H9 (cell line): ENCODE measurements at regions not wholly inside any gene's neighbourhood (a gene's known extent, or its start where the extent isn't known, plus 50 kb on each side); places are given as distances from the start of the nearest gene placed in this dataset.

ENCODE experiments used
- DNase-seq: peaks from one replicate; pipeline ENCODE4 v3.0.0-alpha.2; 2017
- H2AFZ ChIP-seq: one replicate; pipeline ENCODE4 v1.6.1; 2013; ENCODE audit warnings: mild to moderate bottlenecking, low read length, control low read depth, moderate library complexity
- H2AK5ac ChIP-seq: 2 replicates; pipeline ENCODE4 v1.6.1; 2013; ENCODE audit warnings: low read length, control low read depth, mixed read lengths; ENCODE audit not compliant: insufficient read length
- H2BK120ac ChIP-seq: one replicate; pipeline ENCODE4 v1.6.1; 2013; ENCODE audit warnings: low read depth, mild to moderate bottlenecking, low read length, control low read depth, inconsistent platforms; ENCODE audit not compliant: poor library complexity, severe bottlenecking
- H2BK12ac ChIP-seq: 2 replicates; pipeline ENCODE4 v1.6.1; 2013; ENCODE audit warnings: low read length, control low read depth, mixed read lengths, low read depth; ENCODE audit not compliant: insufficient read length
- H2BK15ac ChIP-seq: 2 replicates; pipeline ENCODE4 v1.6.1; 2013; ENCODE audit warnings: low read depth, low read length, control low read depth
- H2BK20ac ChIP-seq: one replicate; pipeline ENCODE4 v1.6.1; 2013; ENCODE audit warnings: low read depth, mild to moderate bottlenecking, low read length, control low read depth, inconsistent platforms; ENCODE audit not compliant: poor library complexity, severe bottlenecking
- H2BK5ac ChIP-seq: 2 replicates; pipeline ENCODE4 v1.6.1; 2013; ENCODE audit warnings: low read length, control low read depth, mixed read lengths; ENCODE audit not compliant: insufficient read length
- H3K14ac ChIP-seq: 2 replicates; pipeline ENCODE4 v1.6.1; 2013; ENCODE audit warnings: low read length, control low read depth; ENCODE audit not compliant: insufficient read depth
- H3K18ac ChIP-seq: 2 replicates; pipeline ENCODE4 v1.6.1; 2013; ENCODE audit warnings: low read depth, mild to moderate bottlenecking, mixed read lengths, low read length, control low read depth; ENCODE audit not compliant: insufficient read length
- H3K23ac ChIP-seq: 2 replicates; pipeline ENCODE4 v1.6.1; 2013; ENCODE audit warnings: low read length, control low read depth, mixed read lengths, low read depth; ENCODE audit not compliant: insufficient read length
- H3K23me2 ChIP-seq: 2 replicates; pipeline ENCODE4 v1.6.1; 2013; ENCODE audit warnings: low read depth, mild to moderate bottlenecking, mixed read lengths, low read length, control low read depth; ENCODE audit not compliant: insufficient read length, poor library complexity, severe bottlenecking
- H3K27ac ChIP-seq: 2 replicates; pipeline ENCODE4 v1.5.1; 2013; ENCODE audit warnings: low read length, control low read depth, mixed read lengths, low read depth; ENCODE audit not compliant: insufficient read length
- H3K27me3 ChIP-seq: 2 replicates; pipeline ENCODE4 v1.6.1; 2013; ENCODE audit warnings: low read length, control low read depth, inconsistent platforms; ENCODE audit not compliant: insufficient read depth
- H3K4ac ChIP-seq: 2 replicates; pipeline ENCODE4 v1.6.1; 2013; ENCODE audit warnings: low read depth, mild to moderate bottlenecking, control low read depth, inconsistent platforms, low read length, moderate library complexity
- H3K4me1 ChIP-seq: 2 replicates; pipeline ENCODE4 v1.6.1; 2013; ENCODE audit warnings: low read length, control low read depth, inconsistent platforms; ENCODE audit not compliant: insufficient read depth
- H3K4me2 ChIP-seq: 2 replicates; pipeline ENCODE4 v1.6.1; 2013; ENCODE audit warnings: low read length, control low read depth, mixed read lengths; ENCODE audit not compliant: insufficient read length, insufficient read depth
- H3K56ac ChIP-seq: 2 replicates; pipeline ENCODE4 v1.6.1; 2013; ENCODE audit warnings: low read depth, mild to moderate bottlenecking, mixed read lengths, low read length, control low read depth; ENCODE audit not compliant: insufficient read length
- H3K79me1 ChIP-seq: 2 replicates; pipeline ENCODE4 v1.6.1; 2013; ENCODE audit warnings: low read depth, mild to moderate bottlenecking, moderate library complexity, low read length, control low read depth, inconsistent platforms; ENCODE audit not compliant: insufficient read depth, poor library complexity, severe bottlenecking
- H3K79me2 ChIP-seq: 2 replicates; pipeline ENCODE4 v1.6.1; 2013; ENCODE audit warnings: low read length, control low read depth, inconsistent platforms; ENCODE audit not compliant: insufficient read depth
- H3K9ac ChIP-seq: 2 replicates; pipeline ENCODE4 v1.6.1; 2013; ENCODE audit warnings: low read length, control low read depth, mixed read lengths; ENCODE audit not compliant: insufficient read length; ENCODE audit errors: extremely low read depth
- H3K9me3 ChIP-seq: one replicate; pipeline ENCODE4 v1.6.1; 2013; ENCODE audit warnings: low read depth, low read length, inconsistent platforms; ENCODE audit not compliant: control insufficient read depth
- H3T11ph ChIP-seq: one replicate; pipeline ENCODE4 v1.6.1; 2013; ENCODE audit warnings: mild to moderate bottlenecking, low read length, control low read depth, inconsistent platforms
- H4K20me1 ChIP-seq: one replicate; pipeline ENCODE4 v1.6.1; 2013; ENCODE audit not compliant: control insufficient read depth, insufficient read length, insufficient read depth
- H4K5ac ChIP-seq: 2 replicates; pipeline ENCODE4 v1.6.1; 2013; ENCODE audit warnings: low read depth, mild to moderate bottlenecking, mixed read lengths, low read length, control low read depth; ENCODE audit not compliant: insufficient read length
- H4K8ac ChIP-seq: replicated peaks from 2 replicates; pipeline ENCODE4 v1.6.1; 2013; ENCODE audit warnings: low read length, control low read depth, mixed read lengths, low read depth; ENCODE audit not compliant: insufficient read length
- H4K91ac ChIP-seq: 2 replicates; pipeline ENCODE4 v1.6.1; 2013; ENCODE audit warnings: low read depth, mild to moderate bottlenecking, moderate library complexity, mixed read lengths, low read length, control low read depth; ENCODE audit not compliant: insufficient read length
- H3K27ac Mint-ChIP-seq, 3 experiments: 2 replicates in 2 of 3; 3 replicates in 1 of 3; pipeline ENCODE4 v1.8.0; 2020 to 2021; ENCODE audit warnings: mixed read lengths in 3 of 3, mild to moderate bottlenecking in 1 of 3, moderate library complexity in 1 of 3
- H3K27me3 Mint-ChIP-seq: 2 replicates; pipeline ENCODE4 v1.8.0; 2021; ENCODE audit warnings: low read depth, mild to moderate bottlenecking, moderate library complexity, mixed read lengths
- H3K36me3 Mint-ChIP-seq, 3 experiments: 2 replicates in 2 of 3; 3 replicates in 1 of 3; pipeline ENCODE4 v1.8.0; 2020 to 2021; ENCODE audit warnings: low read depth in 3 of 3, mixed read lengths in 3 of 3; ENCODE audit not compliant: insufficient read depth in 1 of 3
- H3K4me1 Mint-ChIP-seq, 2 experiments: 2 replicates each; pipeline ENCODE4 v1.8.0; 2020; ENCODE audit warnings: mixed read lengths in 2 of 2
- H3K4me3 Mint-ChIP-seq, 2 experiments: 2 replicates in 1 of 2; 3 replicates in 1 of 2; pipeline ENCODE4 v1.8.0; 2020 to 2021; ENCODE audit warnings: mild to moderate bottlenecking in 2 of 2, mixed read lengths in 2 of 2, moderate library complexity in 1 of 2
- H3K9me3 Mint-ChIP-seq, 2 experiments: 2 replicates in 1 of 2; 3 replicates in 1 of 2; pipeline ENCODE4 v1.8.0; 2020; ENCODE audit warnings: mild to moderate bottlenecking in 2 of 2, mixed read lengths in 2 of 2, moderate library complexity in 1 of 2
- WGBS: extraction: QIAGEN DNeasy Blood & Tissue Kit; methylation state at CpG from one replicate; pipeline ENCODE4 v1.1.7; 2013; ENCODE audit warnings: missing lambda C conversion rate, low lambda C conversion rate, mixed read lengths; ENCODE audit not compliant: insufficient read length; ENCODE audit errors: extremely low coverage; 5-methylcytosine and 5-hydroxymethylcytosine counted together
- TF ChIP-seq, protein P1 (sequence below): fragments of 200-600 bp; sonication (generic); conservative IDR thresholded peaks from 3 replicates; pipeline ENCODE4 v1.8.0; 2021; ENCODE audit warnings: antibody characterized with exemption, mild to moderate bottlenecking

GRCh38 chr5:61816146-61816545, 484.1 kb downstream of the ZSWIM6 start:
- Mint-ChIP-seq H3K36me3 (no peaks in the 10 kb centered on the region; a peak in 1 of 7 replicates), H3K27me3 (no peaks in the 10 kb centered on the region; the same call in none of the 2 replicates), H3K9me3 (no peaks in the 10 kb centered on the region), H3K4me1 (peaks cover 18 to 19% of the 10 kb centered on the region in 2 experiments), H3K4me3 (no peak overlapping the region), H3K27ac (no peak overlapping the region)
- Histone ChIP-seq H3K79me2 (no peaks in the 10 kb centered on the region), H3K79me1 (no peaks in the 10 kb centered on the region), H3K4me1 (no peaks in the 10 kb centered on the region; the same call in 1 of the 2 replicates), H4K91ac (no peak overlapping the region), H3K27ac (no peak overlapping the region), H3K14ac (no peak overlapping the region), H2BK120ac (no peak overlapping the region), H3K9me3 (no peaks in the 10 kb centered on the region), H4K8ac (no peak overlapping the region), H2BK12ac (no peak overlapping the region), H2AFZ (no peak overlapping the region), H4K5ac (no peak overlapping the region), H2BK20ac (no peak overlapping the region), H3T11ph (no peak overlapping the region), H3K9ac (no peak overlapping the region), H3K23me2 (no peaks in the 10 kb centered on the region), H4K20me1 (no peaks in the 10 kb centered on the region), H3K23ac (no peak overlapping the region), H2BK15ac (no peak overlapping the region), H2AK5ac (no peak overlapping the region), H3K4ac (no peak overlapping the region), H3K4me2 (no peak overlapping the region), H3K18ac (no peak overlapping the region), H3K27me3 (no peaks in the 10 kb centered on the region), H3K56ac (no peak overlapping the region), H2BK5ac (no peak overlapping the region)
- TF ChIP-seq, protein P1, sequence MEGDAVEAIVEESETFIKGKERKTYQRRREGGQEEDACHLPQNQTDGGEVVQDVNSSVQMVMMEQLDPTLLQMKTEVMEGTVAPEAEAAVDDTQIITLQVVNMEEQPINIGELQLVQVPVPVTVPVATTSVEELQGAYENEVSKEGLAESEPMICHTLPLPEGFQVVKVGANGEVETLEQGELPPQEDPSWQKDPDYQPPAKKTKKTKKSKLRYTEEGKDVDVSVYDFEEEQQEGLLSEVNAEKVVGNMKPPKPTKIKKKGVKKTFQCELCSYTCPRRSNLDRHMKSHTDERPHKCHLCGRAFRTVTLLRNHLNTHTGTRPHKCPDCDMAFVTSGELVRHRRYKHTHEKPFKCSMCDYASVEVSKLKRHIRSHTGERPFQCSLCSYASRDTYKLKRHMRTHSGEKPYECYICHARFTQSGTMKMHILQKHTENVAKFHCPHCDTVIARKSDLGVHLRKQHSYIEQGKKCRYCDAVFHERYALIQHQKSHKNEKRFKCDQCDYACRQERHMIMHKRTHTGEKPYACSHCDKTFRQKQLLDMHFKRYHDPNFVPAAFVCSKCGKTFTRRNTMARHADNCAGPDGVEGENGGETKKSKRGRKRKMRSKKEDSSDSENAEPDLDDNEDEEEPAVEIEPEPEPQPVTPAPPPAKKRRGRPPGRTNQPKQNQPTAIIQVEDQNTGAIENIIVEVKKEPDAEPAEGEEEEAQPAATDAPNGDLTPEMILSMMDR, result no peak
- WGBS, result no CpG with 5 or more reads among the region's 9 CpGs
- no peak for DNase-seq
